Activated CD8-positive, alpha-beta memory T cell treated with anti-CD3 and anti-CD28 coated beads for 36 hours (primary cell): ENCODE measurements at regions not wholly inside any gene's neighbourhood (a gene's known extent, or its start where the extent isn't known, plus 50 kb on each side); places are given as distances from the start of the nearest gene placed in this dataset.
"Not testable (repeated sequence)": the region's sequence is repeated elsewhere in the genome, so short reads cannot be mapped to it uniquely, and the experiment has no call there.

Experiments
- CTCF ChIA-PET: fragments of 350-600 bp; sonication (Branson Sonifier 250); formaldehyde crosslinking; loops from one replicate; lab custom pipeline; 2021; ENCODE audit warnings: antibody characterized with exemption; lab: Charles Lee
- POLR2A ChIA-PET: fragments of 350-600 bp; sonication (Branson Sonifier 250); formaldehyde crosslinking; loops from one replicate; lab custom pipeline; 2021; ENCODE audit warnings: antibody characterized with exemption; lab: Charles Lee

DNA sequence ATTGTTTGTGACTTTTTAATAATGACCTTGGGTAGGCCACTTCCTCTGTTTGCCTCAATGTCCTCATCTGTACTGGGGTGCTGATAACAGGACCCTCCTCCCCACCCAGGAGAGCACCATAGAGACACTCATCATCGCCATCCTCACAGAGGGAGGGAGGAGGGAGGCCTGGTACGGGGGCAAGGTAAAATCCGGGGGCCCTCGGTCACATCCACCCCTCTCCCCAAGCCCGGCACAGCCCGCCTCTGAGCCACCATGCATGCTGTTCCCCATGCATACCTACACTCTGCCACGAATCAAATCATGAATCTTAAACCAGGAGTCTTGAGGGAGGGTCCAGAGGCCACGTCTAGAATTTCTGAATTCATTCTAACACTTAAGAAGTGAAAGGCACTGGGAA, 74.9 kb upstream of the IQSEC1 start:
- ChIA-PET POLR2A (no interaction called here), CTCF (no interaction called here)

DNA sequence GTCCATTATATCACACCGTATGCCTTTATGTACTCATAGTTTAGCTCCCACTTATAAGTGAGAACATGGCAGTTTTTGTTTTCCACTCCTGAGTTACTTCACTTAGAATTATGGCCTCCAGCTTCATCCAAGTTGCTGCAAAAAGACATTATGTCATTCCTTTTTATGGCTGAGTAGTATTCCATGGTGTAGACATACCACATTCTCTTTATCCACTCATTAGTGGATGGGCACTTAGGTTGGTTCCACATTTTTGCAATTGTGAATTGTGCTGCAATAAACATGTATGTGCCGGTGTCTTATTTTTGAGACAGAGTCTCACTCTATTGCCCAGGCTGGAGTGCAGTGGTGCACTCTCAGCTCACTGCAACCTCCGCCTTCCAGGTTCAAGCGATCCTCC, 74.1 kb upstream of the IQSEC1 start:
- CTCF ChIA-PET = no interaction called here

DNA sequence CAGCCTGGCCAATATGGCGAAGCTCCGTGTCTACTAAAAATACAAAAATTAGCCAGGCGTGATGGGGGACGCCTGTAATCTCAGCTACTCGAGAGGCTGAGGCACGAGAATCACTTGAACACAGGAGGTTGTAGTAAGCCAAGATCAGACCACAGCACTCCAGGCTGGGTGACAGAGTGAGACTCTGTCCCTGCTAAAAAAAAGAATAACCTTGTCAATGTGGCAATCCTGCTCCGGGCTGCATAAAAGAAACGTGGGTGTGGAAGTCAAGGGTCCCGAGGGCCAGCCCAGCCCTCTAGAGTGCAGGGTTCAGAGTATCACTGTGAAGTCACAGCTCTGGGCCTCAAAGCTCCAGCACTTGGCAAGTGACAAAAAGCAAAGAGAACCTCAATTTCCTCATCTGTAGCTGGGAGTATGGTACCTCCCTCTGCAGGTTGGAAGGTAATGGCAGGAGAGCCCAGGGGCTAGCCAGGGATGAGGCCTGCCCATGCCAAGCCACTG, 73.5 kb upstream of the IQSEC1 start:
- CTCF ChIA-PET = no interaction called here
- POLR2A ChIA-PET = no interaction called here

More for the DNA sequence above, 74.1 kb upstream of the IQSEC1 start:
- POLR2A ChIA-PET = no interaction called here

DNA sequence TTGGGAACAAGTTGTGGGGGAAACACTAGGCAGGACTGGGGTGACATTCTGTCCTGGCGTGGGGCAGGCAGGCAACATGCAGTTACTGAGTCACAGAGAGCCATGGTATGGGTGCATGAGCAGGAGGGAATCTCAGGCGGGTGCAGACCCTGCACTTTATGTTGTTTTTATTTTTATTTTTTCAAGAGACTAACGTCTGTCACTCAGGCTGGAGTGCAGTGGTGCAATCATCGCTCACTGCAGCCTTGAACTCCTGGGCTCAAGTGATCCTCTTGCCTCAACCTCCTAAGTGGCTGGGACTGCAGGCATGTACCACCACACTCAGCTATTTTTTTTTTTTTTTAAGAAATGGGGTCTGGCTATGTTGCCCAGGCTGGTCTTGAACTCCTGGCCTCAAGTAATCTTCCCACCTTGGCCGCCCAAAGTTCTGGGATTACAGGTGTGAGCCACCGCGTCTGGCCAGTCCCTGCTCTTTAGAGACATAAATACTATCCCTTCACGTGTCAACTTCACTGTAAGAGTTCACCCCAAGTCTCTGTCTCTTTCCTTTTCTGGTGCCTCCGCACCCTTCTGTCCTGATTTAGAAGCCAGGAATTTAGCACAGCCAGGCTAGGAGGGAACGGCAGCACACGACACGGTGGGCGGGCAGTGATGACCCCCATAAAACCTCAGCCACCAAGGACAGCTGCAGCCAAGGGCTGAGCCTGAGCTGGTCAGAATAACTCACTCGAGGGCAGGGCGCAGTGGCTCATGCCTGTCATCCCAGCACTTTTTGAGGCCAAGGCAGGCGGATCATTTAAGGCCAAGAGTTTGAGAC, 72.8 kb upstream of the IQSEC1 start:
- POLR2A ChIA-PET = no interaction called here
- CTCF ChIA-PET = no interaction called here

DNA sequence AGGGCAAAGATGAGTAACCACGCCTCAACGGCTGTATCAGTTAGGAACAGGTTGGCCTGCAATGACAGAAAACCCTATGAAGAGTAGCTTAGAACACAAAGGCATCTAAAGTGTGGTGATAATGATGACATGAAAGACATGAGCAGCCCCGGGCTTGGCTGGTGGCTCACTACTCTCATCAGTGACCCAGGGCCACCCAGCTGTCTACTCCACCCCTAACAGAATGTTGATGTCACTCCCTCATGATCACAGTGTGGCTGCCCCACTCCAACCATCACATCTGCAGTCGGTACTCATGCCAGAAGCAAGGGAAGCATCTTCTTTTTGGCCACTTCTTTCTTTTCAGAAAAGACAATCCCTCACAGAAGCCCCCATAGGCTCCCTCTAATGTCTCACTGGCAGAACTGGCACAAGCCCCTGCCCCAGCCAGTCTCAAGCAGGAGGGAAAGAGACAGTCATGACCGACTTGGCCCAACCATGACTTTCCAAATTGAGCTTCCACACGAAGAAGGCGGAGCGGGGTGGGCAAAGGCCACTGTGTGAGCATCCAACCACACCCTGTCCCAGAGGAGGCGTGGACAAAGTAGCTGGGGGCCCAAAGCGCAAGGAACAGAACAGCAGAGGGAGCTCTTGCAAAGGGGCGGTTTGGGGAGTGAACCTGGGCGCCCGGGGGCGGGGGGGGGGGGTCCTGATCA, 72.0 kb upstream of the IQSEC1 start:
- POLR2A ChIA-PET = no interaction called here
- CTCF ChIA-PET = no interaction called here

DNA sequence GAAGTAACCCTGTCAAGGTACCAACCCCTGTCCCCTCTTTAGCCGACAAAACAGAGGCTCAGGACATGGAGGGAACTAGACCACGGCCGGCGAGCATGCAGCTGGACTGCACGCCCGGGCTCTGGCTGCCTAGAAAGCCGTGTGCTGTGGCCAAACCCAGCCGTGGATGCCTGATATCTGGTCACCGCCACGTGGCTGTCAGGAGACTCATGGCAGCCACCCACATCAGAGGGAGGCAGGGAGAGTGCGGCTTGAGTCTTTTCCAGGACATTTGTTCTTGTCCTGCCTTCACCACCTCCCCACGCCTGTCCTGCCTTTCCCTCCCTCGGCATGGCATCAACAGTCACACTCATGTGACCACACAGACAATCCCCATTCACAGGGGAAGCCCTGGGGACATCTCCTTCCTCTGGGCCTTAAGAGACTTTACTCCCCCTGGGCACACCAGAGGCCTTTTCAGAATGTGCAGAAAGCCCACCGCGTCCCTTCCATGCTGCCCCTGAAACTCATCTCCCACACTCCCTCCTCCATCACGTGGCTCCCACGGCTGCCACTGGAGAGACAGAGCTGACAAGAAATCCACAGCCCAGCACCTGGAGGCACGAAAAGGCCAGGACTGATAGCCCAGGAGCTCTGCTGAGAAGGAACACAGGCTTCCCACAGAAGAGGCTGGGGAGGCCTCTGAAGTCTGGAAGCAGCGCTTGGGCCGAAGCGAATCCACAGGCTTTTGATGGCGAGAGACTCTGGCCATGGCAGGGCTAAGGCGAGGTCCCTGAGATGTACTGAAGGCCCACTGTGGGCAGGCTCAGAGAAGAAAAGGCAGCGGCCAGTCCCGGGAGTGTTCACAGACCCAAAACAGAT, 71.2 kb upstream of the IQSEC1 start:
- ChIA-PET CTCF (no interaction called here), POLR2A (no interaction called here)

DNA sequence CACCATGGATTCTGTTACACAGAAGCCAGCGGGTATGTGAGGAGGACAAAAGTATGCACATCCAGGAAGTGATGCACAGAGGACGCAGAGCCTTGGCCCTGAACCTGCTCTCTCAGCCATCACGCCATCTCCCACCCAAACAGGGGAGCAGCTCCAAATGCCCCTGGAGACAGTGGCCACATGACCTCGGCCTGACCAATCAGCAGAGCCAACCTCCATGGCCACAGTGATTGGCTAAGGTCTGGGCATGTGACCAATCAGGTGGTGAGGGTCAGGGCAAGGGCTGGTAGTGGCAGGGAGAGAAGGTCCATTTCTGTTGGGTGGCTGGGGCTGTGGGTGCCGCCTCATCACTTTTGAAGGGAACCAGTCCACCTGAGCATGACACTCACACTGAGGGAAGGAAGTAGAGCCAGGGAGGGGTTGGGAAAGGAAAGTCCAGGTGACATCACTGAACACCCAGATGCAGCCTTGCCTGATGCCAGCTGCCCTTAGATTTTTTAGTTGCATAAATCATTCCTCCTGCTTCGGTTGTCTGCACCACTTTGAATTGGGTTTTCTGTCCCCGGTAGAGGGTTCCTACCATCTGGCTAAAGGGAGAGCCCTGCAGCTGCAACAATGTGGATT, 70.3 kb upstream of the IQSEC1 start:
- CTCF ChIA-PET = no interaction called here
- POLR2A ChIA-PET = no interaction called here

DNA sequence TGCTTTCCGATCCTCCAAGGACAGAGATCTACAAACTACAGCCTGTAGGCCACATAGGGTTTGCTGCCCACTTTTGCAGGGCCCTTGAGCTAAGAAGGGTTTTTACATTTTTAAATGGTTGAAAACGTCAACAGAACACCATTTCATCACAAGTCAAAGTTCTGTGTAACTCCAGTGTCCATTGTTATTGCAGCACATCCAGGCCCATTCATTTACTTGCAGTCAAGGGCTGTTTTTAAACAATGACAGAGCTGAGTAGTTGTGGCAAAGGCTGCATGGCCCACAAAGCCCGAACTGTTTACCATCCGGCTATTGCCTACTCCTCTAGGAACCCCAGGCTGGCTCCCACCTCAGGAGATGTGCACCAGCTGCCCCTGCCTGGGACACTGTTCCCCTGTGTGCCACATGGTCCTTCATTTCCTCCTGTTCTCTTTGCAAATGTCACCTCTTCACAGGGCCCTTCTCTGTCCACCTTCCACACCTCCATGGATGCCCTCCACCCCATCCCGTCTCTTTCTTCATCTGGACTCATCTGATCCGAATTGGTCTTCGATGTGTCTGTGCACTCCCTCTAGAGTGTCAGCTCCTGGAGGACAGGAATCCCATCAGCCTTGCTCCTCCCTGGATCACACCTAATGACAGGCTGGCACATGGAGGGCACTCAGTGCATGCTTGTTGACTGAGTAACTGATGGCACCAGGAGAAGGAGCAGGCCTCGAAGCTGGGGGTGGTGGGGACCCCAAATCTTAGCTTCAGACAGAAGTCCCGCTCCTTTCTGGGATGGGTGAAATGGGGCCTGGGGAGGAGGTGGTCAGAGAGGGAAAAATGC, 69.5 kb upstream of the IQSEC1 start:
- ChIA-PET CTCF (interaction anchor here (0.6 kb wide), 1 partner anchor 1545 kb away, joined by 4 read pairs; no protein-coding TSS in a partner anchor), POLR2A (no interaction called here)

DNA sequence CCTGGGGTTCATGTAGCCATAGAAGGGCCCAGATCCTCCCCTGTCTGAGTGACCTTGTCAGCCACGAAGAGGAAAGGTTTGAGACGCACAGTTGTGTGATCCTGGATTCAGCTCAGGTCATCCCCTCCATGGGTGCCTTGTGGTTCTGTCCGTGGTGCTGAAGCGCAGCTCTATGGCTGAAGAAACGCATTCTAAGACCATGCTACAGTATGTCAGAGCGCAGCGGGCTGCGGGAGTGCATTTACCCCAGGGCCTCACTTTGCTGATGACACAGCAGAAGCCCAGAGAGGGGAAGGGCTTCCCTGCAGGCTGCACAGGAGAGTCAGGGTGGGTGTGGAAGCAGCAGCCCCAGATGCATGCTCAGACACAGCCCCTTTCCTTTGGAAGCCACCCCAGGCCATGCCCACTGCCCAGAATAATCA, 68.8 kb upstream of the IQSEC1 start:
- ChIA-PET POLR2A (no interaction called here), CTCF (interaction anchor here (0.6 kb wide), 1 partner anchor 1546 kb away, joined by 4 read pairs; no protein-coding TSS in a partner anchor)

DNA sequence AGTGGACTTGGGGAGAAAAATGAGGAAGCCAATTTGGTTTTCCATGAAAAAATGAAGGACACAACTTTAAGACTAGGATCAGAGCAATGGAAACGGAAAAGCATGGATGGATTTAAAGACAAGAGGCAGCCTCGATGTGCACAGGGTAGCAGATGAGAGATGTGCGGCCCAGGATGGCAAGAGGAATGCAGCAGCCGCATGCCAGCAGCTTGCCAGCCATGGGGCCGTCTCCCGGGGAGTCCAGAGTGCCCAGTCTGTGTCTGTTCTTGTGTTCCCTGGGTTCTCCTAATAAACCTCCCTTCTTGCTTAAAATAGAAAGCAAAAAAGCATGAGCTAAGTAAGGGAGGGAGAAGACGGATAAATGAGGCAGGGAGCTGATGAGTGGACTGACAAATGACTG, 68.0 kb upstream of the IQSEC1 start:
- CTCF ChIA-PET = no interaction called here
- POLR2A ChIA-PET = no interaction called here

DNA sequence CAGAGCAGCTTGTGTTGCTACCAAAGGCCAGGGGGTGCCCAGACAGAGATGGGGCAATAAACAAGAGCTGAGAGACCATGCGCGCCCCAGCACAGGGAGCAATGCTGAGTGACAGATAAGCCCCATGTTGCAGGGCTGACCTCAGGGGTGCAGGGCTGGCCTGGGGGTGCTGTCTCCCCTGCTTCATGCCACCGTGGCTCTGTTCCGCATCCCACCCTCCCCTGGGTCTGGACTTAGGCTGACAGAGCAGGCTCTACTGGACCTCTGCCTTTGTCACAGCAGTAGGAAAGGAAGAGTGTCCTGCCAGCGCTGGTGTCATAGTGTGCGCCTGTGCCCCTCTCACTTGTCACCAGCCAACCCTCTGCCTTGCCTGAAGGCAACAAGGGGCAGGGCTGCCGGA, 67.4 kb upstream of the IQSEC1 start:
- ChIA-PET POLR2A (no interaction called here), CTCF (no interaction called here)

DNA sequence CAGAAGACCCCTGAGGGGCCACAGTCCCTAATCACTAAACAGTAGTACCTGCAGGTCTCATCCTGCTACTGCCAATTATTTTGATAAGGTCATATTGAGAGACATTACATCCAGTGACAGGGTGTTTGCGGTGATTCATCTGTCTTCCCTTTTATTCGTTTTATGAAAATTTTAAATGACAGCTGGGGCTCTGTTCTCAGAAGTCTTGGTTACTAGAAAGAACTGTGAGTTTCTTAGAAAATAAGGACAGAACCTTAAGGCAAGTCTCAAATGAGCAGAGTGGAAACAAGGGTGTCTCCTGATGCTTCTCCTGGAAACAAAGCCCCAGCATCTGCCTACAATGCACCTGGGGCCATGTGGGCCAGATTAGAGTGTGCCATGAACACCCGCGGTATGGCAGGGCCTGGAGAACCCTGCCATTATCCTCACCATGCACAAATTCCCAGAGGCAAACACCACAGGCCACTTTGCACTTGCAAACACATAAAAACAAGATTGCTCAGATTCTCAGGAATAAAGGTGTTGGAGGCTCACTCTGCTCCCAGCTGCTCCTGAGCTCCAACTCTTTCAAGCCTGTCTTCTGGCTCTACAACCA, 66.3 kb upstream of the IQSEC1 start:
- POLR2A ChIA-PET = no interaction called here
- CTCF ChIA-PET = no interaction called here

DNA sequence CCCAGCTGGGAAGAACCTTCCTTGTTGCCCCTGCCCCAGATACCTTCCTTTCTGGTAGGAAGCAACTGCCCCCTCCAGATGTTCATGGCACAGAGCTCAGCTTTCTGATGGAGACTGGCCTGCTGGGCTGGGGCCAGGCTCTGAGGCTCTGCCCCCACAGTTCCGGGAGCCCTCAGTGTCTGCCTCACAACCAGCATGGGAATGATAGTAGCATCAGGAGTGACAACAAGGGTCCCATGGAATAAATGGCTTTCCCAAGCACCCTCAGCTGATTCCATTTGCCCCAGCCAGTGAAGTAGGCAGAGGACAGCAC, 65.6 kb upstream of the IQSEC1 start:
- ChIA-PET POLR2A (no interaction called here), CTCF (no interaction called here)

DNA sequence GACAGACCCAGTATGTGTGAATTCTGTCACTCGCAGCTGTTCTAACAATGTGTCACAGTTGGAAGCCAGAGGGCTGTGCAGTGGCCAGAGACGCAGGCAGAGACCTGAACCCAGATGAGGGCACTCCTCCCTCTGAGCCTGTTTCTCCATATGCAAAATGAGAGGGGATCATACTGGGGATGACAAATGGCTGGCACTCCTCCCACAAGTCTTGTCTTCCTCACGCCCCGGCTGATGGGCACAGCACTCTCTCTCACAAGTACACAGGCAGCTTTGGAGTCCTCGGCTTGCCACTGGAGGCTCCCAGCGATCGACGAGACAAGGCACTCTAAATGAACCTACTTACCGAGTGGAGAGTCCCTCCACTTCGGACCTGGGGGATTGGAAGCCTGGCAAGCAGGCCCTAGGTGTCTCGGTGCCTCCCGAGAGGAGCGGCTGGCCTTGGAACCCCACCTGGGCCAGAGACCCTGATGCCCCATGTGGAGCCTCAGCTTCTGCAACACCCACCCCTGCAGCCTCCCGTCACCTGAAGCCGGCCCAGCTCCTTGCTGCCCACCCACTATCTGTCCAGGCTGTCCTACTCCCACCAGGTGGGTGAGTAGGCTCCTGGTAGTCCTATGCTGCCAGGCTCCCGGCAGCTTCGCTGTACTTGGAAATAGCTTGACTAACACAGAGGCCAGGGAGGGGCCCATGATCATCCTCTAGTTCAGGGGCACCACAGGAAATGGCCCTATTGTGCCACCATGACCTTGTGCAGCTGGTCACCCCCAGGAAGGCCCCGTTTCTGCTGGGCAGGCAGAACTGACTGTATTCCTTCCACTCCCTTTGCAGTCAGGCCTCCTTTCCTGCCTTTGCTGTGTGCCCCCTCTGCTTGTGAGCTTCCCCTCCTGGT, 65.0 kb upstream of the IQSEC1 start:
- CTCF ChIA-PET = no interaction called here
- POLR2A ChIA-PET = no interaction called here

DNA sequence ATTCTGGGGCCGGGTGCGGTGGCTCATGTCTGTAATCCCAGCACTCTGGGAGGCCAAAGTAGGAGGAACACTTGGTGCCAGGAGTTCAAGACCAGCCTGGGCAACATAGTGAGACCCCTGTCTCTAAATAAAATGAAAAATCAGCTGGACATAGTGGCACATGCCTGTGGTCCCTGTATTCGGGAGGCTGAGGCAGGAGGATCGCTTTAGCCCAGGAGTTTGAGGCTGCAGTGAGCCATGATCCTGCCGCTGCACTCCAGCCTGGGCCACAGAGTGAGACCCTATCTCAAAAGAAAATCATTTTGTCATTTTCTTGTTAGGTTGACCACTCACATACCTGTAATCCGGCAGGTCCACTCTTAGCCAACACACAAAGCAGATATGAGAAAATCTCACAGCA, 63.6 kb upstream of the IQSEC1 start:
- CTCF ChIA-PET, POLR2A ChIA-PET: not testable (repeated sequence)

DNA sequence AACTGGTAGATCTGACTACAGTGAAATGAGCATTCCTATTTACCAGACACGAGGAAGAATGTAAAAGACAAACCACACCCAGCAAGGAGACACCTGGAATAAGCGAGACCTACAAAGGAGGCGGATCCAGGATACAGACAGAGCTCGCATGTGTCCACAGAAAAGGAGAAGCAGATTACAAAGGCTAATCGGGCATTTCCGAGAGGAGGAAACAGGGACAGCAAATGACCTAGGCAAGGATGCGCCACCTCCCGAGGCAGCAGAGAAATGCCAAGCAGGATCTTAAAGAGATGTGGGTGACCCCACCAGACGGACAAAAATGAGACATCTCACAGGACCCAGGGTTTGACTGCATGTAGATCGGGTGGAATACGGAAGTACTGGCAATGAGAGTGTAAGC, 63.2 kb upstream of the IQSEC1 start:
- POLR2A ChIA-PET = no interaction called here
- CTCF ChIA-PET = no interaction called here

DNA sequence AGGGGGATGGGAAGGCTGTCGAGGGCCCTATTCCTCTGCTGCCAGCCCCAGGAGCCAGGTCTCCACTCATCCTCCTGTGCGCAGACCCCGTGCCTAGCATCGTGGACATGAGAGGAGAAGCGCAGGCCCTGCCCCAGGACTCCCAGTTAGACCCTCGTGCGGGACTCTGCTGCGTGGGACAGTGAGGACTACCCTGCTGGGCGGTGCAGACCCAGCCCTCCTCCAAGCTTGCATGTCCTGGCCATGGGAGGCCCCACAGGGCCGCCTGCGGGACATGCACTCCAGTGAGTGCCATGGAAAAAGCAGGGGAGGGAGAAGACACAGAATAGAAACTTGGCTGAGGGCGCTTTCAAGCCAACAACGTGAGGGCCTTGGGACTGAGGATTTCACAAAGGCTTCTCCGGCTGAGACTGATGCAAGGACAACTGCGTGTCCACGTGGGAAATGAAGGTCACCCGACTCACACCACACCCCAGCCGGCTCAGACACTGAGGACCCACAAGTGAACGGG, 62.6 kb upstream of the IQSEC1 start:
- ChIA-PET POLR2A (no interaction called here), CTCF (no interaction called here)
